LHCN-M2 (cell line): ENCODE measurements at regions not wholly inside any gene's neighbourhood (a gene's known extent, or its start where the extent isn't known, plus 50 kb on each side); places are given as distances from the start of the nearest gene placed in this dataset.
"Not testable (repeated sequence)": the region's sequence is repeated elsewhere in the genome, so short reads cannot be mapped to it uniquely, and the experiment has no call there.

Experiments used
- DNase-seq: peaks from one replicate; pipeline ENCODE4 v3.0.0-alpha.2; 2012; ENCODE audit warnings: low read depth

DNA sequence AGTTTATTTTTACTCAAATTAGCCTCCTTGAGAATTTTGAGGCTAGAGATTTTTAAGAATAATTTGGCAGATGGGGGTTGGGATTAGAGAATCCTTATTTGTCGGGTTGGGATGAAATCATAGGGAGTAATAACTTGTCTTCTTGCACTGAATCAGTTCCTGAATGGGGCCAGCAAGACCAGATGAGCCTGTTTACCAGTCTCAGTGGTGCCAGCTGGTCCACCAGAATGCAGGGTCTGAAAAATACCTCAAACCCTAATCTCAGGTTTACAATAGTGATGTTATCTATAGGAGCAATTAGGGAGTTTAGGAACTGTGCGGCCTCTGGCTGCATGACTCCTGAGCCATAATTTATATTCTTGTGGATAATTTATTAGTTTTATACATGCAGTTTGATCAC lies 705.9 kb upstream of the AGA start:
- DNase-seq = no peak

GRCh38 chr4:178165251-178165950 lies 723.2 kb upstream of the AGA start:
- no peak for DNase-seq

DNA sequence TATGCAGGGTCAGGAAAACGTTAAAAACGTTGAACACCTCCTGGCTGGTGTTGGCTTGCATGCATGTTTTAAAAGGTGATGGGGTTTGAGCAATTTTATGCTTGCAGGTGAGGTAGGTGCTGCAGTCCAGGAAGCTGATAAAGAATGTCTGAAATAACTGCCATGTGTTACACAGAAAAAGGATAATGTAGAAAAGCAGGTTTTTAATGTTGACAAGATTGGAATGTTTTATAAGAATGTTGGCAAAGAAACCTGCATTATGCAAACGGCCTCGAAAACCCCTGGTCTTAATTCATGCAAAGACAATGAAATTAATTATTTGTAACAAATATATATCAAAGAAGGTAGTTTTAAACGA lies 723.7 kb upstream of the AGA start:
- DNase-seq = no peak

DNA sequence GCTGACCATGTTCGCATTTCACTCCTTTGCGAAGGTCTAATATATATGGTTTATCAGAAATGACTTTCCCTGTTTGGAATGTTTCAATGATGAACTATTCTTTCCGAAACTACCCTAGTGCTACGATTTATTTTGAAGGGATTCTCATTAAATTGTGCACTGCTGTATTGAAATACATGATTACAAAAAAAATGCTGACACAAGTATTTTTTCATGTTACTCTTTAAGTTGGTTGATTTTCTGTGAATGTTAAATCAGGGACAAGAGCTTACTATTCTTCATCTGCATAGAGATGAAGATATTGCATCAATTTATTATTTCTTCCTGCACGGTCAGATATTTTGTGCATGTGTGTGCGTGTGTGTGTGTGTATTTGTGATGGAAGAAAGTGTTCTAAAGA lies 731.5 kb upstream of the AGA start:
- no peak for DNase-seq

DNA sequence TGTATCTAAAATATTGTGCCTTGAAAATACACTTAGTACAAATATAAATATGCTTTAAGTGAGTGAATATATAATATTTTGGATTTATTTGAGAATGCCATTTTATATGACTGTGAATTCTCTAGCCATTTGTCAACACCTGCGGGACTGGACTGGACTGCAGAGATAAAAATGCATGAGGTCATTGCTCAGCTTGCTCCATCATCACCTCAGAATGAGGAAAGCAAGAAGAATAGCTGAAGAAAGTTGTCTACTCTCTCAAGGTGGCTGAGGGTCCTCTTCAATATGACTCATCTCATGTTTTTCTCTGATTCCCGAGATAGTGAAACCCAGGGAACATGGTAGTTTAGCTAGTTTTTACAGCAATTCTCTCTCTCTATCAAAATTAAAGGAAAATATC lies 732.5 kb upstream of the AGA start:
- no peak for DNase-seq

DNA sequence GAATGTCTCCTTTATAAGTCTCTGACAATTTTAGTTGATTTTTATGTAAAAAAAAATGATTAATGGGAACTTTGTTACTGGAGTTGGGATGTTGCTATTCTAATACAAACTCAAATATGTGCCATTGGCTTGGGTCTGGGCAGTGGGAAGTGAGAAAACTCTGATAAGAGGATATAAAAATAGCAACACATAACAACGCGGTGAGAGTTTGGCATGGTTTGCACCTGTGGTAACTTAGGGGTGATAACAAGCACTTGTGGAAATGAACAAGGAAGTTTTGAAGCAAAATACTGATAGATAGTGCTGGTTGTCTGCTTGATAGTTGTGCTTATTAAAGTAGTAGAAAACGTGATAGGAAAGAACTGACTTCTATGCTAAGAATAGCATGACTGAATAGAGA lies 743.3 kb upstream of the AGA start:
- DNase-seq = no peak

GRCh38 chr4:178192611-178193010 lies 750.4 kb upstream of the AGA start:
- no peak for DNase-seq

DNA sequence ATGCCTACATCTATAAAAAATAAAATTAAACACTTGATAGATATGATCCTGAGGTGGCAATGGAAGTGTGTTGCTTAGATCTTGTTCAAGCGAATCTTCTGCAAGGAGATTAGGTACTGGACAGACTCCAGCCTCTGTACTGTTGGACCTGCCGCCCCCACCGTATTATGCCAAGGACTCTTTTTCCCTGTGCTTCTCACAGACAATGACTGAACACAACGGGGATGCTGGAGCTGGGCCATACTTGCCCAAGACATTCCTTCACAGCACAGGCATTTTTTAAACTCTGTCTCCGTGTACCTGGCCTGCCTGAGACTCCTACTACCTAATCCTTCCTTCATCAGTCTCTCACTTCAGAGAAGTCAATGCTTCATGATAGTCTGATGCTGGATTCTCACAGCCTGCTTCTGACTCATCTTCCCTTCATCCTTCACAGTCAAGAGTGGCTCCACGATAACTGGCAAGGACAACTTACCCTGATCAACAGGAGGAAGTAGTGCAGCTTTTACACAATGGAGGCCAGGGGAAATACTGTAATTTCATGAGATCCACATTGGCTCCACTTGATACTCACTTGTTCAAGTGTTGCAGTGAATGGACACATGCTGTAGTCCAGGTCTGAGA lies 754.6 kb upstream of the AGA start:
- no peak for DNase-seq

GRCh38 chr4:178198691-178199090 lies 756.5 kb upstream of the AGA start:
- no peak for DNase-seq

DNA sequence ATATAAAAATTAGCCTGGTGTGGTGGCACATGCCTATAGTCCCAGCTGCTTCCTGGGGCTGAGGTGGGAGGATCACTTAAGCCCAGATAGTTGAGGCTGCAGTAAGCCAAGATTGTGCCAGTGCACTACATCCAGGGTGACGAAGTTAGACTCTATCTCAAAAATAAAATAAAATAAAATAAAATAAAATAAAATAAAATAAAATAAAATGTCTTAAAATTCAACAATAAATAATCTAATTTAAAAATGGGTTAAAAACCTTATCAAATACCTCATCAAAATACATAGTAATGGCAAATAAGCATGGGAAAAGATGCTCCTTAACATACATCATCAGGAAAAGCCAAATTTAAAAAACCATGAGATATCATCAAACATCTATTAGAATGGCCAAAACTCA lies 760.2 kb upstream of the AGA start:
- no peak for DNase-seq

DNA sequence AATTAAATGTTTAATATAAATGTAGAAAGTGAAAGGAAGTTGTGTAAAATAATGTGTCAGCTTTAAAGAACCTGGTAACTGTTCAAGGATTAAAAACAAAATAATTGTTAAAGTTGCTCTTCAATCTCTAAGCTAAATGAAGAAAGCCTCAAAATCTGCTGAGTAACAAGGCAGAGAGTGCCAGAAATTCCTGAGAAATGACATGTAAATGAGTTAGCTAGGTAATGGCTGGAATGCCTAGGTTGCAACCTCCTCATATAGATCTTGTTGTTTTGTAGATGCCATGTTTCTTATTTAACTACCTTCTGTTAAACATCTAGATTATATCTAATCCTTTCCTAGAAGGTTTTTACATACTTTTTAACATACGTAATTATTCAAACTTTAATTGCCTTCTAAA lies 763.6 kb upstream of the AGA start:
- no peak for DNase-seq

GRCh38 chr4:178215309-178215708 lies 773.1 kb upstream of the AGA start:
- no peak for DNase-seq

- DNase-seq = no peak
Measured at GRCh38 chr4:178215763-178216162, 773.5 kb upstream of the AGA start.

- not testable (repeated sequence) for DNase-seq
Measured at GRCh38 chr4:178226421-178226820, 784.2 kb upstream of the AGA start.

- no peak for DNase-seq
Measured at GRCh38 chr4:178233906-178234305, 791.7 kb upstream of the AGA start.

DNA sequence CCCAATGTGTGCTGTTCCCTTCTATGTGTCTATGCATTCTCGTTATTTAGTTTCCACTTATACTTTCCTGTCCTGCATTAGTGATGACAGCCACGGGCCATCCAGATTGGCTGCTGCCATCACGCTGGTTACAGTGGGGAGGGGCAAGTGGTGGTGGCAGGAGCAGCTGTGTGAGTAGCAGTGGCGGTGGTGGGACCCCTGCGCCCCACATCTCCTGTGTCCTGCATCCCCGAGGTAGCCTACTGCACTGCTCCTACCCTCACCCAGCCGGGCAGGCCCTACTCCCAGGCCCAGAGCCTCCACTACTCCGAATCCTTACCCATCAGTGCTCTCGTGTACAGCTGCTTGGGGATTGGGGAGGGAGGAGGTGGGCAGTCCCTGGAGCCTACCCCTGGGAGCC lies 798.7 kb upstream of the AGA start:
- no peak for DNase-seq

GRCh38 chr4:178241601-178242118 lies 799.4 kb upstream of the AGA start:
- no peak for DNase-seq

DNA sequence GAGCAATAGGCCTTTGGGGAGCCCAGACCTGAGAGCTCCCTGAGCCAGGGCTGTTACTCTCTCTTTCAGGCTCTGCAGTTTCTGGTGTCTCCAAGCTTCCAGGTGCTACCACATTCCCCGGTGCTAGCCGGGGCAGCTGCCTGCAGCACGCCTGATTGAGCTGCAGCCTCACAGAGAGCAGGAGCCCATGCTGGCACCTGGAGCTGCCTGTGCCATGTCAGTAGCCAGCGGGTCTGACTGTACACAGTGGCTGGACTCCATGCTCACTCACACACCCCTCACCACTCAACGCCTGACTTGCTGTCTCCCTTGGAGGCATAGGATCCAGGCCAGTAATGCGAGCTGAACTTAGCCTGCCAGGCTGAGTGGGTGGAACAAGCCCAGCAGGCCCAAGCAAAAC lies 800.4 kb upstream of the AGA start:
- DNase-seq = no peak

DNA sequence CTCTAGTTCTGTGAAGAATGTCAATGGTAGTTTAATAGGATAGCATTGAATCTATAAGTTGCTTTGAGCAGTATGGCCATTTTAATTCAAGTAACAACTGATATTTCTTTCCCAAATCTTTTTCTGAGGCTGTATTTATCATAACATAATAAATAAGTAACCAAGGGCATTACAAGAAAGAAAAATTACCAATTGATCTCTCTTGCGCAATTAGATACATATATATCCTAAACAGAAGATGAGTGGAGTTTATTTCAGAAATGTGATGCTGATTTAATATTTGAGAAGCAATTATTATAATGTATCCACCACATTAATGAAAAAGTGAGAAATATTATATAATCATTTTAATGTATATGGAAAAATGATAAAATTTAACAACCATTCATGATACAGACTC lies 802.5 kb upstream of the AGA start:
- DNase-seq = no peak

- no peak for DNase-seq
Measured at GRCh38 chr4:178255172-178255571, 812.9 kb upstream of the AGA start.

DNA sequence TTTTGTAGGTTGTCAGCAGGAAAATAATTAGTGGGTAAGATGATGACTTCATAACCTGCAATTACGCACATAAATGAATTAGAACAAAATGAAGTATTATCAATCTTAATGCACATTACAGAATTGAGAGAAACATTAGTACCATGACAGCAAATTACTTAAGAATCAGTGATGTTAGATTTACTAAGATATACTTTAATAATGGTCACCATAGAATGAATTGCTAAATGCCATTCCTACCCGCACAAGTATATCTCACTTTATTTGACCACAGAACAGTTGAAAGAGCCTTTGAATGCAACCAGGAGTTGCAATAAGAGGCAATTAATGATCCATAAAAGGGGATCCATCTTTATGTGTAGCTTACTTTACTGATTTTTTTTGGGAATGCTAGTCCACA lies 816.4 kb upstream of the AGA start:
- DNase-seq = no peak

DNA sequence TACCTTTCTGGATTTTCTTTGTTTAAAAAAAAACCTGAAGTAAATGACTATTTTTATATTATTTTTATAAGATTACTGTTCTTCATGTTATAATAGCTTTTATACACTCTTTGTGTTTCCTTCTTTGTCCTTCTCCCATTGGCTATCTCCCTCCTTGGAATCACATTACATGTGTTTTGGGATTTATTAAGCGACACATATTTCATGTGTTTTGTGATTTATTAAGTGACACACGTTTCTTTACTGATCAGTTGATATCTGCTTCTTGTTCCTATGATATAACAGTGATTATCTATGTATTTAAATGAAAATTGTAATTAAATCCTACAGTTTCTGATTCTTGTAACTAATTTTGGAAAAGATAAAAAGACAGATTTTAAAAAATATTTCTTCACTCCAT lies 817.3 kb upstream of the AGA start:
- no peak for DNase-seq

- no peak for DNase-seq
Measured at GRCh38 chr4:178264001-178264400, 821.8 kb upstream of the AGA start.

GRCh38 chr4:178271386-178271785 lies 829.1 kb upstream of the AGA start:
- no peak for DNase-seq
